HG03354 (cell line): ENCODE measurements at regions not wholly inside any gene's neighbourhood (a gene's known extent, or its start where the extent isn't known, plus 50 kb on each side); places are given as distances from the start of the nearest gene placed in this dataset.

ENCODE experiments used
- ATAC-seq: cut with Tn5 transposase; IDR thresholded peaks from one replicate; pipeline ENCODE4 v1.9.1; 2021; ENCODE audit warnings: mild to moderate bottlenecking; ENCODE audit not compliant: unreplicated experiment, poor library complexity, severe bottlenecking

GRCh38 chr2:17263570-17263968 lies 254.7 kb downstream of the RAD51AP2 start:
- ATAC-seq = no peak

- no peak for ATAC-seq
These were observed 255.2 kb downstream of the RAD51AP2 start for GRCh38 chr2:17262854-17263569.

GRCh38 chr2:17259613-17260012 lies 258.6 kb downstream of the RAD51AP2 start:
- no peak for ATAC-seq

- ATAC-seq = no peak
These were observed 259.4 kb downstream of the RAD51AP2 start for GRCh38 chr2:17258861-17259260.

- ATAC-seq = no peak
These were observed 260.9 kb downstream of the RAD51AP2 start for GRCh38 chr2:17257189-17257909.

GRCh38 chr2:17255071-17255470 lies 263.2 kb downstream of the RAD51AP2 start:
- no peak for ATAC-seq

GRCh38 chr2:17254421-17254820 lies 263.8 kb downstream of the RAD51AP2 start:
- no peak for ATAC-seq

GRCh38 chr2:17252258-17252657 lies 266.0 kb downstream of the RAD51AP2 start:
- no peak for ATAC-seq

- no peak for ATAC-seq
These were observed 267.1 kb downstream of the RAD51AP2 start for GRCh38 chr2:17251171-17251570.

- ATAC-seq = no peak
These were observed 269.0 kb downstream of the RAD51AP2 start for GRCh38 chr2:17249249-17249648.

- no peak for ATAC-seq
These were observed 272.3 kb downstream of the RAD51AP2 start for GRCh38 chr2:17245906-17246305.

- ATAC-seq = no peak
These were observed 275.3 kb downstream of the RAD51AP2 start for GRCh38 chr2:17242813-17243485.

- ATAC-seq = no peak
These were observed 278.7 kb downstream of the RAD51AP2 start for GRCh38 chr2:17239550-17239949.

- no peak for ATAC-seq
These were observed 283.1 kb downstream of the RAD51AP2 start for GRCh38 chr2:17235167-17235566.

- ATAC-seq = no peak
These were observed 285.3 kb downstream of the RAD51AP2 start for GRCh38 chr2:17232776-17233556.

- ATAC-seq = no peak
These were observed 286.8 kb downstream of the RAD51AP2 start for GRCh38 chr2:17231394-17231965.

- ATAC-seq = no peak
These were observed 288.8 kb downstream of the RAD51AP2 start for GRCh38 chr2:17229414-17229813.

GRCh38 chr2:17228461-17228860 lies 289.8 kb downstream of the RAD51AP2 start:
- no peak for ATAC-seq

- ATAC-seq = no peak
These were observed 290.4 kb downstream of the RAD51AP2 start for GRCh38 chr2:17227856-17228255.
